TTC549 (cell line): ENCODE measurements at regions not wholly inside any gene's neighbourhood (a gene's known extent, or its start where the extent isn't known, plus 50 kb on each side); places are given as distances from the start of the nearest gene placed in this dataset.

Experiments
- FAIRE-seq: peaks from 2 replicates; lab custom pipeline; 2012; peaks lifted over from hg19 to GRCh38; lab: Jason Lieb, UNC

DNA sequence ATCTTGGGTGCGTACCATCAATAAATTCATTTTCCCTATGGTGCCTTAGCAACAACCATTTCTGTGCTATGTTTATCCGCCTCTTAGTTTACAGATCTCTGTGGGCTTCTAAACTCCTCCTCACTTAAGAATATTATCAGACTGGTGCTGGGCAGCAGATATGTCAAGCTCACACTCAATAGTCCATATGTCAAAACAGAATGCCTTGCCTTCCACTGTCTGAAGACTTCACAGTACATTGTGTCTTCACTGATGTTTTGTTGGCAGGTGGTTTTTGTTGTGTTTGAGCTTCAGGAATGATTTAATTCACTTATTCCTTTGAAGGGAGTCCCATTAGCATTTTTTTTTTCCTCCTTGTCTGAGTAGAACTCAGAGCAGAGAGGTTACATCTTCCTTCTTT is 419.6 kb downstream of the DNAJB9 start:
- no peak for FAIRE-seq

DNA sequence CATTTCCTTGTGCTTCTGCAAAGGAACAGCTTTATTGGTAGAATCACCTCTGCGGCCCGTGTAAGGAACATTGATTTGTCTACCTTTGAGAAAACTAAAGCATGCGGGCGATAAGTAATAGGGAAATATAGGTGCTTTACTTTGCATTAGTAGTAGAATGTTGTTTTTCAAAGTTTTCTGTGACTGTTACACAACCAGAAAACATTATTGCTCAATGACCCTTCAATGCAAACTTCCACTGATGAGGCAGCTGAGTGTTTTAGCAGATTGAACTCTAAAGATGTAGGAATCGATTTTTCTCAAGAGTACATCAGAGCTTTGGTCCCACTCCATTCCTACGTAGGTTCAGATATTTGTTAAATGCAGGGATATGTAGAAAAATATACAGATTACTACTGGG is 427.8 kb downstream of the DNAJB9 start:
- FAIRE-seq: no peak

DNA sequence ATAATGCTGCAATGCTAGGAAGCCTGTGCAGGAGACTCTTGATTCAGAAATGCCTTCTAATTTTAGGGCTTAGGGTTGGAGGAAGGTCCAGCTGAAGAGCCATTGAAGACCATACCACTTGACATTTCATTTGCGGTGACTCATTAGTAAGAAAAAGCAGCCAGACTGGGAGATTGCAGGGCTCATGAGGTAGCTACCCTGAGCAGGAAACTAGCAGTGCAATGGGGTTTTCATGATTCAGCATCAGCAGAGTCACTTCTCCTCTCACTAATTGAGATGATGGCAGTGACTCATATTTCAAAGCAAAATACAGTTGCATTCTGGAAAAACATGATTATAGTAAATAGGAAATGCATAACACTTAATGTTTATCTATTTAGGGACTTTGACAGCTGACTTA is 434.1 kb downstream of the DNAJB9 start:
- no peak for FAIRE-seq

DNA sequence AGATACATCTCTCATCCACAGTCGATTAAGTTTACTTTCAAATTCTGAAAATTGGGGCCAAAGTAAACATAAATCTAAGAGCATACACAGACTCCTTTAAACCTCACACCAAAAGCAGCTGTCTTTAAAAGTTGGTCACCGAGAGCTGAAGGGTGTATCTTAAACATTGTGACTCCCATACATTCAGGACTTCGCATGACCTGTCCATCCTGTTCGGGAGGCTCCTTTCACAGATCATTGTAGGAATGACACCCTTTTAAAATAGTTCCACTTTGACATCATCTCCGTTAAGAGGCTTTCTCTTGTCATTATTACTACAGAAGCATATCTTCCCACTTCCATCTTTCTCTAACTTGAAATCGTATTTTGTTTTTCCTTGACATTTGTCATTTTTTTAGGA is 440.0 kb downstream of the DNAJB9 start:
- no peak for FAIRE-seq

DNA sequence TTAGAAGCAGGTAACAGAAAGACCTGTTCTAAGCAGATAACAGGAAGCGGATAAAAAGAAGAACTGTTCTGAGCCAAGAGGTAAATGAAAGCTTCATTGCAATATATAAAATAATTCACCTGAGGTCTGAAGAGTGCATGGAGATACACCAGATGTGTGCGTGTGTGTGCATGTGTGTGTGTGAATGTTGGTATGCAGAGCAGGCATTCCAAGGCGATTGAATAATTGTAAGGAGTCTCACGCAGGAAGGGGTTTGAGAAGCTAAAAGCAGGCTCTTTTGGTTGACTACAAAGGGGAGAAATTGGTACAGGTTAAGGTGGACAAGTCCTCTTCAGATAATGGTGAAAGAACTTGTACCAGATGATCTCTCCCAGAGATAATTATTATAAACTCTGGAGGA is 450.6 kb downstream of the DNAJB9 start:
- no peak for FAIRE-seq

DNA sequence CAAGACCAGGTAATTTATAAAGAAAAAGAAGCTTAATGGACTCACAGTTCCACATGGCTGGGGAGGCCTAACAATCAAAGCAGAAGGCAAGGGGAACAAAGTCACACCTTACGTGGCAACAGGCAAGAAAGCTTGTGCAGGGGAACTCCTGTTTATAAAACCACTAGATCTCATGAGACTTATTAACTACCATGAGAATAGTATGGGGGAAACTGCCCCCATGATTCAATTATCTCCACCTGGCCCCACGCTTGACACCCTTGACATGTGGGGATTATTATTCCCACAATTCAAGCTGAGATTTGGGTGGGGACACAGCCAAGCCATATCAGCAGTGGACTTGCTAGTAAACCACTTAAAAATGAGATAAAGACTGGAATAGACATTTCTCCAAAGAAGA is 451.7 kb downstream of the DNAJB9 start:
- FAIRE-seq: no peak

DNA sequence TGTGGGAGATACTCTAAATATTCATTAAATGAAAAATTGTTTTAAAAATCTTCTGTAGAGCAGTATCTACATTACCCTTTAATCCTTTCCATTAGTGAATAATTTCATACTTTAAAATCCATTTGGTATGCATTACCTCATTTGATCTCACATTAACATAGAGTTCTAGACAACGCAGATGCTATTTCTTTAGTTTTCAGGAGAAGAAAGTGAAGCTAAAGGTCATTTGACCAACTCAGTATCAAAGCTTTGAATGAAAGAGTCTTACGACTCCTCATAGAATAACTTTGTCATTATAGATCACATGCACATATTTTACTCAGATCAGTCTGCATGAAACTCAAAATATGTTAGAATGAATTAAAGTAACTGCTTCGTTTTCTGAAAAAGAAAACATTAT is 460.2 kb downstream of the DNAJB9 start:
- no peak for FAIRE-seq

DNA sequence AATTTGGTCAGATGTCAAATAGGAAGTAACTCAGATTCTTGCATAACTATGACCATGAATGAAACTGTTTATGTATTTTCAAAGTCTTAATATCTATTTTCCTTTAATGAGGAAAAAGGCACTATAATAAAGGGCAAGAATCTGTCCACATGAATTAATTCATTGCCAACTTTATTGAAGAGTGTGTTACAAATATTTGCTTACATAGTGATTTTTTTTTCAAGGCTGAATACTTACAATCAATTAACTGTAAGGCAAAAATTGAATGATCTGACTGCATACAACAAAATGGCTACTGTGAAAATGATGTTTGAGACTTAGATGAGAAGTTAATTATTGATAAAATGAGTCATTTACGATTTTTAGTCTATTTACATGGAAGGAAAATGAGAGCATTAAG is 475.0 kb downstream of the DNAJB9 start:
- FAIRE-seq: no peak

DNA sequence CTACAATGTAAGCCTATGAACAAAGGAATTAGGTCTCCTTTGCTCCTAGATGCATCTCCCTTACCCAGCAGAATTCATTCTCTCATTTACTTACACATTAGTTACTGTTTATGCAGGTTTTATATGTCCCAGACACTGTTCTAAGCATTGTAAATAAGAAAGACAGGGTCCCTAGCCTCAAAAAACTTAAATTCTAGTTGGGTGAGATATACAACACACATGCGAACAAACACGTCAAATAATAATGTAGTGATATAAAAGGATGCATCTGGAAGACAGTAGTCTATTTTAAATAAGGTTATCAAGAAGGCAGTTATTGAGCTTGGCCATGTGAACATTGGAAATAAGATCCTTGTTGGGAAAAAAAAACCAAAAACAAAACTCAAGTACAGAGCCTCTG is 479.7 kb downstream of the DNAJB9 start:
- no peak for FAIRE-seq

DNA sequence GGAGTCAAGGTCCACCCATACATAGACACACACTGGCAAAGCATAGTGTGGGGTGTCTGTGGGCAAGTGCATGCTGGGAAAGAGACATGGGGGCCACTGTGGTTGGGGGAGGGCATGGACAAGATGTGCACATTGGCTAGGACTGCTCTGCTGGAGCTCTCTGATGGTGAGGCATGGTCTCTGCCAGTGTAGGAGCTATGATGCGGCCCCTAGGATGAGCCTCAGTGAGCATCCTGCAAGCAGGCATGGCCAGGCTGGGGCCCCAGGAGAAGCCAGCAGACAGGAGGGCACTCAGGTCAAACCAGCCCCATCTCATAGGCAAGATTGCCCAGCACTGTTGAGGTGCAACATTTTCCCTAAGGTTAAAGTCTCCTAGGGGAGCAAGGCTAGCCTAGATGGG is 489.4 kb downstream of the DNAJB9 start:
- FAIRE-seq: no peak

DNA sequence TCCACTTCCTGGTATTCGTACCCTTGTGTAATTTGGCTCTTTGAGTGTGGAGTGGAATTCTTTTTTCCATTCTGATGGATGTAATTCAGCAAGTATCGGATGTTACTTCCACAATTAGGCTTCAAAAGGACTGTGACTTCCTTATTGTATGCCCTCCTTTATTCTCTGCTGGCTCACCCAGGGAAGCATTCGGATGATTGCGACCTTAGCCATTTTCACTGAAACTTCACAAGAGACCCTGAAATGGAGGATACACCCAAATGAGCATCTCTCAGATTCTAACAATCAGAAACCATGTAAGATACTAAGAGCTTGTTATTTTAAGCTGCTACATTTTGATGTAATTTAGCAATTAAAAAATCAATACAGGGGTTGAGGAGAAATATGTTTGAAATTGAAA is 493.1 kb downstream of the DNAJB9 start:
- FAIRE-seq: no peak

DNA sequence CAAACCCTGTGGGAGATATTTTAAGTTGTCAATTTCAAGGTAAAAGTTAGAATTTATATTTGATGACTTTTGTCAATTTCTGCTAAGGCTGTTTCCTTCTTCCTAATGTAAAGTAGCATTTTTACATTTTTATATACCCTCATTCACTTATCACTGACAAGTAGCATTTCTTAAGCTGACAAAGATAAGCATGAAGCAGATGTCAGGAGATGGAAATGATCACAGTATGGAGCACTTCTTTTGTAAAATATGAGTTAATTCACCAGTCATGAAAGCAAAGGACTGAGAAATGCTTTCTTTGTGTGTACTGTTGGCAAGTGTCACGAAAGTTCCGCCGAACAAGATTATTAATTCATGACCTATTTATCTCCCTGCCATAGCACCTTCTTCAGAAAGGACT is 503.9 kb downstream of the DNAJB9 start:
- FAIRE-seq: no peak

DNA sequence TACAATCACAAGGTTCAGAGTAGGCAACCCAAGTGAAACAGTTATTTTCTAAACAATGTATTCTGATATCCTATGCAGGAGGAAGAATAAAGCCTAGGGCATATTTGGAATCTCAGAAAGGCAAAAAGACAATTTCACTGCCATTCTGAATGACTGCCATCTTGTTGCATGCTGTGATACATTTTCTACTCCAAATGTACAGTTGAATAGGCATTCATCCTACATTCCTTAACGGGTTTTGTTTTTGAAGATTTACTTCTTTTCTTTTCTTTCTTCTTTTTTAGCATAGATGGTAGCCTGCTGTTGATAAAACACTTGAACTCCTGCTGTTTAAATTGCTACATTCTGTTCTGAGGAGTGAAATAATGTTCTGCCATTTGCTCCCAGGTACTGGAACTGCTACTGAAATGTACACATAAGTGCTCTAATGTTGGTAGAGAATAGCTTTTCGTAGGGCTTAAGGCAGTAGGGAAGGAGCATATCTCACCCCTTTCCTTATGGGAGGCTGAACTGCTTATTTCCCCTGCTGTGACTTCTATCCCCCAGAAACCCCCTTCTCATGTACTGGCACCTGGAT is 506.8 kb downstream of the DNAJB9 start:
- FAIRE-seq: no peak

DNA sequence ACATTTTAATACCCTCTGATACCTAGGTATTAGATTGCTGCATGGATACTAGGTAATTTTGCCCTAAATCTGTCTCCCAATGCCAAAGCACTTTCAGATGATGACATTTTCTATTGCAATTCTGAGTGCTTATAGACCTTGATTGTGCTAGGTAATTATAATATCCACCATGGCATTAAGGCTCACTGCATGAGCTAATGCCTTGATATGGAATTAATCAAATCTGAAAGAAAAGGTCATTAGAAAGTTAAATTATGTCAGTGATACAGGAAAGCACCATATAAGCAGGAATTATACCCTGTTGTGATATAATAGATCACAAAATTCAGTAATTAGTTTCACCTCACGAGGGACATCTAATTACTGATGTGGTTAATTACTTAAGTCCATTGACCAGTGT is 521.4 kb downstream of the DNAJB9 start:
- FAIRE-seq: no peak

DNA sequence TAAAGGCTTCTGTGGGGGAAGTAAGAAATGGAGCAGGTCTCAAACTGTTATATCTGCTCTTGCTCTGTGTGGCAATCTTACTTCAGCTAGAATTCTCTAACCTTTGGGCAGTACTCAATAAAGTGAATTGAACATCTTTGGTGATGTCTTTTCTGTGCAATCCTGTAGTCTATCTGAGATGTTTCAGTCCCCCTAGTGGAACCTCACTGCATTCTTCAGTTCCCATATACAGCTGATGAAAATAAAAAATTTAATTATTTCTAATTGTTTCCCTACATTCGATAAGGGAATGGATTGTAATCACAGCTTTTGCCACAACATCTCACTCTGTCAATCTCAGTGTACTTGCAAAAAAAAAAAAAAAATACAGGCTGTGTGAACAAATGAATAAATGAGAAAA is 522.6 kb downstream of the DNAJB9 start:
- no peak for FAIRE-seq

DNA sequence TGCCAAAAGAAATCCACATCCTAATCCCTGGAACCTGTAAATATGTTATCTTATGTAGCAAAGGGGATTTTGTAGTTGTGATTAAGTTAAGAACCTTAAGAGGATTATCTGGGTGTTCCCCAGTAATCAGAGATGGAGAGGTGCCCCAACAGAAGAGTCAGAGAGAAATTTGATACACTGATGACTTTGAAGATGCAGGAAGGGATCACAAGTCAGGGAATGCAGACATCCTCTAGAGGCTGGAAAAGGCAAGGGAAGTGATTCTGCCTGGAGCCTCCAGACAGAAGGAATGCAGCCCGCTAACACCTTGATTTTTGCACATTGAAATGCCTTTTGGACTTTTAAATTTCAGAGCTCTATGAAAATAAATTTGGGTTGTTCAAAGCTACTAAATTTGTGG is 531.7 kb downstream of the DNAJB9 start:
- FAIRE-seq: no peak

DNA sequence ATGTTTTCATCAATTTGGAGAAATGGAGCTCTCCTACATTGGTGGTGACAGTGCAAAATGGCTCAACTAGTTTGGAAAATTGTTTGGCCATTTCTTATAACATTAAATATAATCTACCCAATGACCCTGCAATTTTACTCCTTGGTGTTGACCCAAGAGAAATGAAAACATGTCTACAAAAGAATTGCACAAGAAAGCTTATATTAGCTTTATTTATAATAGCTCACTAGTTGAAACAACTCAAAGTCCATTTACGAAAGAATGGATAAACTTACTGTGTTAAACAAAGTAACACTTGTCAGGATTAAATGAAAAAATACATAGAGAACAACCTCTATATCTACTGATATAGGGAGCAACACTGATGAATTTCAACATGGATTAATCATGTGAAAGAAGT is 539.9 kb downstream of the DNAJB9 start:
- no peak for FAIRE-seq

DNA sequence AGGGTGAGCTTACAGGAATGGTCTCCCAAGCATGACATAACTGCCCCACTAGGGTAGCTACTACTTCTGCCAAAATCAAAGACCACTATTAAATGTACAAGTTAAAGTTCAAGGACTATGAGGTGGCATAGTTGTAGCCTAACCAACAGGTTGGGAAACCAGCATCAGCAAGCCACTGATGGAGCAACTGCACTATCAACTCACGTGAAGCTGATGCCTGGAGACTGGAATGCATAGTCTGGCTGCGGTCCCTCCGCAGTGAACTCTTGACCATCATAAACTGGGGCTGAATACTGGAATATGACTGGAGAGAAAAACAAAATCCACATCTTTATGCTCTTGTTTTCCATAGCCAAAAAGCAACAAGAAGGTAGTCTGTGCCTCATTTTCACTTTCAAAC is 541.4 kb downstream of the DNAJB9 start:
- no peak for FAIRE-seq

DNA sequence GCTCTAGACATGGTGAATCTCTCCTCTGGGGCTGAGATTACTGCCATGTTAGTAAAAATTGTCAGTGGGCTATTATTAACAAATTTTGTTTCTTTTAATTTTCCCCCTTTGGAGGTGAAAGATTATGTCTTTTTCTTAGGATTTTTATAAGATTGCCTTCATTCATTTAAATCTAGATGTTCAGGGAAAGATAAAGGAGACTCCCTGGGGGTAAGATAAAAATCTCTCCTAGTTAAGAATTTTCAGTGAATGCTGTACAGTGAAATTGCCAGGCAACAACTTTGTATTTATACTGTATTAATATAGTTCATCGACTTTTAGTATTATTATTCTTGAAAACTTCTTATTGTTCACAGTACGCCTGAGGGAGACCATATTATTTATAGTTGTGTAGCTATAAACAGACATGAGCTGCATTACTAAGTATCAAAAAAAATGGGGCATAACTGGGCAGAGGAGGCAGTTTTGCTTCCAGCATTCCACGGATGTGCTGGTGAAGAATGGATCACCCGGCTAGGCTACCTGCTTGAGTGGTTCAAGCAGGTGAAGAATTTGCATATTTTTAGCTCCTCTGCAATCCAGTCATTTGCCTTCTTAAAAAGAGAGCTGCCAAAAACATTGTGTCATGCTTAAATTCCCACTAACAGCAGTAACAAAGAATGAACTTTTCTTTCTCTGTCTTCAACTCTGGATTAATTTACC is 552.1 kb downstream of the DNAJB9 start:
- FAIRE-seq: no peak

DNA sequence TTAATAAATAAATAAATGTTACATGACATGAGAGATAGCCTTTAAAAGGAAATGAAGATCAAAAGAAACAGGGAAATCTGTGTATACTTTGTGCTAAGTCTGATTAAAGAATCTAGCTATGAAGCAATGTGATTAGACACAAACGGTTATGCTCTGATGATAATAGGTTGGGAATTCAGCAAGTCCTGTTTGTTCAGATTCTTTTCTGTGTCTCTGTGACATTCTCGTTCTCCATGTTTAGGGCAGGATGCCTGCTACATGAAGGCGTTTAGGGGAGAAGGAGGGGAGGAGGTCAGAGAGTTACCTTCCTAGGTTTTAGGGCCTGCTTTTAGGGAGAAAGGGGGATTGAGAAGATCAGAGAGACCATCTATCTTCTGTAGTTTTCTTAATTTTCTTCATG is 555.3 kb downstream of the DNAJB9 start:
- FAIRE-seq: no peak

DNA sequence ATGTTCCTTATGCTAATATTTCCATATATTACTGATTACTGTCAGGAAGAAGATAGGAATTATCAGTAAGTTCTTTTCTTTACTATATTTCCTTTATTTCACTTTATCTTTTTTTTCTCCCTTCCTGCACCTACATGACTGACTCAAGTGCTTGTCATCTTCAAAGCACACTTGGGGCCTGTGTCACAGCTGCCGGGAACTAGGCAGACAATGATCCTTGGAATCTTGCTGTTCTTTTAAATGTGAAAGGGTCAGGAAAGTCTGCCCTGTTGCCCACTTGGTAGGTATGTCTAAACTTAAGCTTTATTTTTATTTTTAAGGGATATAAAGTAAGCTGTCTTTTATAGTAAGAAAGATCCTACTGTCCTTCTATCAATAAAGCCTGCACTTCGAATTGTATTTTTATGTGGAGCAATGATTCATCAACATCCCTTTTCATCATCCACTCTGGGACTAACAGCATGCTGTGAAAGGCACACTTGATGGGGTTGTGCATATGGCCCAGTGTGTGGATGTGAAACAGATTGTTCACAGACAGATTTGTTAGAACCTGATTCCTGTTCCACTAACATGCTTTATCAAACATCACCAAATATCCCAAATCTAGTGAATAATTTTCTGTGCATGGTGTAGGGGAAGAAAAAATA is 556.9 kb downstream of the DNAJB9 start:
- no peak for FAIRE-seq

DNA sequence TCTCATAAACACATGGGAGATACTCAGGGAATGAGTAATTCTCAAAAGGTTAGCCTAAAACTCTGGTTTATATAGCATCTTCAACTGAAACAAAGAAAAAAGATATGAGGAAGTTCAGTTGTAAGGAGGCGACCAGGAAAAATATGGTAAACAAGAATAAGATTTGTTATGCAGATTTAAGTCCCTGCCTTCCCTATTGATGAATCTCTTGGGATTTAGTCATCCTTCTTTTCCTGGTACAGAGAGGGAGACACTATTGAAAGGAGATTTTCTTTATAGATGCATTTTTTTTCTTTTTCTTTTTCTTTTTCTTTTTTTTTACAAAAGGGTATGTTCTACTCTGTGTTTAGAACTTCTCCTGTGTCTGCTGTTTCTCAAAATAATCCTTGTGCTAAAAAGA is 557.5 kb downstream of the DNAJB9 start:
- no peak for FAIRE-seq

DNA sequence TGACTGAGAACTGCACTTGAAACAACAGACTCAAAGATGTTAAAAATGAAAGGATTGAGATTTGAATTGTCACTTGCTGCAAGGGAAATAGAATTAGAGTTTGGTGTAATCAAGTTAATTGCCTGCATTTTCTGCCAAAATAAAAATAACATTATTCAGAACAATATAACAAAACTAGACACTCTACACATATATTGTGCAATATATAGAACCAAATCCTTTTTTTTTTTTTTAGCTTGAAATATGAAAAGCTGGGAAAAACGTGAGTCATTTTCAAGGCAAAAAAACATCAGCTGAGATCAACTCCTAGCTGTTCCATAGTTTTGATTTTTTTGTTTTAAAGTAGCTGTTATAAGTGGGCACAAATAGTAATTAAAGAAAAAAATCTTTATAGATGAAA is 561.5 kb downstream of the DNAJB9 start:
- no peak for FAIRE-seq

DNA sequence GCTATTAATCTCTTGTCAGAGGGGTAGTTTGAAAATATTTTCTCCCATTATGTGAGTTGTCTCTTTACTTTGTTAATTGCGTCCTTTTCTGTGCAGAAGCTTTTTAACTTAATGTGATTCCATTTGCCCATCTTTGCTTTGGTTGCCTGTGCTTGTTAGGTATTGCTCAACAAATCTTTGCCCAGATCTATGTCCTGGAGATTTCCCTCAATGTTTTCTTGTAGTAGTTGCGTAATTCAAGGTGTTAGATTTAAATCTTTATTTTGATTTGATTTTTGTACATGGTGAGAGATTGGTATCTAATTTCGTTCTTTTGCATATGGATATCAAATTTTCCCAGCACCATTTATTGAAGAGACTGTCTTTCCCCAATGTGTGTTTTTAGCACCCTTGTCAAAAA is 567.2 kb downstream of the DNAJB9 start:
- FAIRE-seq: no peak
